Fibroblast of lung (primary cell): ENCODE measurements at regions not wholly inside any gene's neighbourhood (a gene's known extent, or its start where the extent isn't known, plus 50 kb on each side); places are given as distances from the start of the nearest gene placed in this dataset.

Experiments used
- DNase-seq, 2 donors: peaks; one replicate each; pipeline versions ENCODE4 v3.0.0 to v3.0.0-alpha.2; 2010; ENCODE audit warnings: low read depth in 2 of 2
- H2AFZ ChIP-seq: 2 replicates; pipeline ENCODE4 v1.5.1; 2012; ENCODE audit warnings: low read length, control low read depth, inconsistent platforms
- H3K27ac ChIP-seq: 2 replicates; pipeline ENCODE4 v1.5.1; 2011; ENCODE audit warnings: low read length, control low read depth; ENCODE audit not compliant: insufficient read depth
- H3K27me3 ChIP-seq: 2 replicates; pipeline ENCODE4 v1.5.1; 2011; ENCODE audit warnings: mild to moderate bottlenecking, low read length; ENCODE audit not compliant: control insufficient read depth, insufficient read depth
- H3K36me3 ChIP-seq: 2 replicates; pipeline ENCODE4 v1.5.1; 2011; ENCODE audit warnings: low read length; ENCODE audit not compliant: control insufficient read depth, insufficient read depth
- H3K4me1 ChIP-seq: 2 replicates; pipeline ENCODE4 v1.5.1; 2011; ENCODE audit warnings: low read length; ENCODE audit not compliant: control insufficient read depth, insufficient read depth; ENCODE audit errors: extremely low read depth
- H3K4me2 ChIP-seq: 2 replicates; pipeline ENCODE4 v1.5.1; 2011; ENCODE audit warnings: low read length, control low read depth; ENCODE audit not compliant: insufficient read depth; ENCODE audit errors: extremely low read depth
- H3K4me3 ChIP-seq, 4 experiments: fragments of 200-600 bp in 1 of 4; sonication (generic) in 1 of 4; replicated peaks in 1 of 4; 2 replicates each; pipeline ENCODE4 v1.5.1; 2011 to 2016; ENCODE audit warnings: low read length in 4 of 4, low read depth in 3 of 4, mild to moderate bottlenecking in 3 of 4, control low read depth in 2 of 4, inconsistent platforms in 1 of 4, mixed read lengths in 1 of 4; ENCODE audit not compliant: insufficient read depth in 1 of 4; ENCODE audit errors: control extremely low read depth in 1 of 4
- H3K79me2 ChIP-seq: 2 replicates; pipeline ENCODE4 v1.5.1; 2012; ENCODE audit warnings: mild to moderate bottlenecking, low read length, inconsistent platforms; ENCODE audit not compliant: control insufficient read depth, insufficient read depth
- H3K9ac ChIP-seq: 2 replicates; pipeline ENCODE4 v1.5.1; 2011; ENCODE audit warnings: mild to moderate bottlenecking, low read length, control low read depth; ENCODE audit not compliant: insufficient read depth
- H3K9me3 ChIP-seq: 2 replicates; pipeline ENCODE4 v1.5.1; 2012; ENCODE audit warnings: low read depth, low read length; ENCODE audit not compliant: control insufficient read depth, insufficient read depth
- H4K20me1 ChIP-seq: 2 replicates; pipeline ENCODE4 v1.5.1; 2011; ENCODE audit warnings: low read length; ENCODE audit not compliant: control insufficient read depth, insufficient read depth; ENCODE audit errors: extremely low read depth
- EZH2 ChIP-seq: IDR thresholded peaks from 2 replicates; pipeline ENCODE4 v1.5.1; 2012; ENCODE audit warnings: low read length, control low read depth, mild to moderate bottlenecking; ENCODE audit errors: missing control alignments
- TF ChIP-seq, protein P1 (sequence below), 2 donors: IDR thresholded peaks in 1 of 2; conservative IDR thresholded peaks in 1 of 2; 1 replicate in 1 of 2; 2 replicates in 1 of 2; pipeline ENCODE4 v1.5.1; 2011 to 2012; ENCODE audit warnings: low read length in 2 of 2, control low read depth in 1 of 2, inconsistent platforms in 1 of 2, low read depth in 1 of 2, mild to moderate bottlenecking in 1 of 2

DNA sequence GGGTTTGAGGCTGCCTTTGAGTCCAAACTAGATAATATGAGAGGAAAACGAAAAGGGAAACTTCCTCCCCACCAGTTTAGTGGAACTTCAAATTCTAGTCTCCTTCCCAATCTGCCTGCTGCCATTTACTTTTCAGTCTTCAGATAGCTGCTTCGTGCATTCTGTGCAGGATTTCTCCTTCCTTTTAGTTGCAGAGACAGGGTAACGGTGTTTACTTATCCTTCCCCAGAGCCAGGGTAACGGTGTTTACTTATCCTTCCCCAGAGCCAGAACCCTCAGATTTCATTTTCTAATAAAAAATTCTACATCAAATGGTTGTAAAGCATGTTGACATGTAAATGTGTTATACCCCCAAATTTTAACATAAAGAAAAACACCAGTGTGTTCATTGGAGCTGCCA, 282.6 kb downstream of the VPS13C start:
- TF ChIP-seq, protein P1, sequence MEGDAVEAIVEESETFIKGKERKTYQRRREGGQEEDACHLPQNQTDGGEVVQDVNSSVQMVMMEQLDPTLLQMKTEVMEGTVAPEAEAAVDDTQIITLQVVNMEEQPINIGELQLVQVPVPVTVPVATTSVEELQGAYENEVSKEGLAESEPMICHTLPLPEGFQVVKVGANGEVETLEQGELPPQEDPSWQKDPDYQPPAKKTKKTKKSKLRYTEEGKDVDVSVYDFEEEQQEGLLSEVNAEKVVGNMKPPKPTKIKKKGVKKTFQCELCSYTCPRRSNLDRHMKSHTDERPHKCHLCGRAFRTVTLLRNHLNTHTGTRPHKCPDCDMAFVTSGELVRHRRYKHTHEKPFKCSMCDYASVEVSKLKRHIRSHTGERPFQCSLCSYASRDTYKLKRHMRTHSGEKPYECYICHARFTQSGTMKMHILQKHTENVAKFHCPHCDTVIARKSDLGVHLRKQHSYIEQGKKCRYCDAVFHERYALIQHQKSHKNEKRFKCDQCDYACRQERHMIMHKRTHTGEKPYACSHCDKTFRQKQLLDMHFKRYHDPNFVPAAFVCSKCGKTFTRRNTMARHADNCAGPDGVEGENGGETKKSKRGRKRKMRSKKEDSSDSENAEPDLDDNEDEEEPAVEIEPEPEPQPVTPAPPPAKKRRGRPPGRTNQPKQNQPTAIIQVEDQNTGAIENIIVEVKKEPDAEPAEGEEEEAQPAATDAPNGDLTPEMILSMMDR (conservative IDR thresholded peaks at IDR 0.05 in 1 of 2, IDR thresholded peaks at IDR 0.05 in 1 of 2; ENCODE audit: low read depth in 1 of 2, low read length in 2 of 2) = no peak
- no peak for TF ChIP-seq EZH2
- H3K27ac ChIP-seq = no peak overlapping the region
- H2AFZ ChIP-seq = no peak overlapping the region
- H3K36me3 ChIP-seq = no peaks in the 10 kb centered on the region
- no peak overlapping the region for H3K4me2 ChIP-seq
- no peak for DNase-seq
- no peaks in the 10 kb centered on the region for H3K4me1 ChIP-seq
- H3K27me3 ChIP-seq = no peaks in the 10 kb centered on the region
- no peaks in the 10 kb centered on the region for H3K9me3 ChIP-seq
- H3K9ac ChIP-seq = no peak overlapping the region
- no peak overlapping the region for H3K4me3 ChIP-seq
- H4K20me1 ChIP-seq = no peaks in the 10 kb centered on the region
- H3K79me2 ChIP-seq = no peaks in the 10 kb centered on the region

DNA sequence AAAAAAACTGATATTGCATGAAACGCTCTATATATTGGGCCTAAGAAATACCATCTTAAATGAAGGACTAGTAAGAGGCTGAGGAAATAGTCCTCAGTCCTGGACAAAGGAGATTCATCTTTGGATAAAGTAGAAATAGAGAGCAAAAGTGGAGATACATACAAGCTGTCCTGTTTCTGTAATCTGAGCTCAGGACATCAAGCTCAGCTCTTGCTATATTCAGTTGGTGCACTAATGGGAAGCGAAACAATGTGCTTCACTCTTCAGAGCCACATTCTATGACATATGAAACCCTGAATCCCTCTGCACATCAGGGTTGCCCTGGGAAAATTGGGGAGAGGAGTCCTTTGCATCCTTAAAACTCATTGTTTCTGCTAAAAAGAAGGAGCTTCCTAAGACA, 290.7 kb downstream of the VPS13C start:
- H3K27ac ChIP-seq = no peak overlapping the region
- H2AFZ ChIP-seq = no peak overlapping the region
- H3K4me2 ChIP-seq = no peak overlapping the region
- no peaks in the 10 kb centered on the region for H3K9me3 ChIP-seq
- H3K4me3 ChIP-seq = no peak overlapping the region
- H4K20me1 ChIP-seq = no peaks in the 10 kb centered on the region
- no peaks in the 10 kb centered on the region for H3K79me2 ChIP-seq
- H3K36me3 ChIP-seq = no peaks in the 10 kb centered on the region
- no peaks in the 10 kb centered on the region for H3K27me3 ChIP-seq
- DNase-seq = no peak
- TF ChIP-seq EZH2 = no peak
- TF ChIP-seq, protein P1 (conservative IDR thresholded peaks at IDR 0.05 in 1 of 2, IDR thresholded peaks at IDR 0.05 in 1 of 2; ENCODE audit: low read depth in 1 of 2, low read length in 2 of 2) = no peak
- H3K9ac ChIP-seq = no peak overlapping the region
- no peaks in the 10 kb centered on the region for H3K4me1 ChIP-seq

DNA sequence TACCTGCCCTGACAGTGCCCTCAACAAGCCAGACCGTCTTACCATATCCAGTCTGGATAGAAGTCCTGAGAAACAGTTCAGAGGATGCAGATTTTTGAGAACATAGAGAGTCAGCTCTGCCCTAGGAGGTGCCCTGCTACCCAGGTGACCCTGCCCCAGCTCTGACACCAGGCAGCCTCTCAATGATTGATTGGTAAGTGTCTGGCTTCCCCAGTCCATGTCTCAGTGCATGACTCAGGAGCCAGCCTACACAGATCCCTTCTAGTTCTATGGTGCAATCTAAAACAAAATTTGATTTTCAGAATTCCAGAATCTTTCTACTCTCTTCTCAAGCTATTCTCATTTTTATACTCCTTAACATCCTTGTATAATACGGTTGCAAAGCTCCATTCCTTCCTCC, 292.1 kb downstream of the VPS13C start:
- Histone ChIP-seq H3K27me3 (no peaks in the 10 kb centered on the region), H3K4me3 (no peak overlapping the region), H3K9ac (no peak overlapping the region), H4K20me1 (no peaks in the 10 kb centered on the region), H3K79me2 (no peaks in the 10 kb centered on the region), H3K27ac (no peak overlapping the region), H3K36me3 (no peaks in the 10 kb centered on the region), H3K9me3 (no peaks in the 10 kb centered on the region), H3K4me1 (no peaks in the 10 kb centered on the region), H2AFZ (no peak overlapping the region), H3K4me2 (no peak overlapping the region)
- no peak for TF ChIP-seq EZH2
- DNase-seq = no peak

DNA sequence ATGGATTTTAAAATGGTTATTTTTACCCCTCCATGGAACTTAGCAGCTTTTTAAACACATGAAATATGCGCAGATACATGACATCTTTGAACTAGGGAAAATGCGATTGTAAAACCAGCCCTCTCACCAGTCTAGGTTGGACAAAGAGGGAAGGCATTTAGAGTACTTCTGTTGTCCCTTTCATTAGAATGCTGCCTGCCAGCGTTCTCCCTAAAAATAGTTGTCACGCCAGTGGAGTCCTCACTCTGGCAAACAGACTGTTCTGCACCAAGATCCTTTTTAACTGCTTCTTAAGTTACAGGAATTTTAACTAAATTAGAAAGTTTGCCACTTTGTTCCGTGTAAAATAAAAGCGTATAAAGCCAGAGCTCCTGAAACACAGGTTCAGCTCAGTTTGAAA, 295.3 kb downstream of the VPS13C start:
- no peaks in the 10 kb centered on the region for H3K9me3 ChIP-seq
- no peaks in the 10 kb centered on the region for H3K27me3 ChIP-seq
- H2AFZ ChIP-seq = no peak overlapping the region
- DNase-seq = no peak
- no peaks in the 10 kb centered on the region for H3K79me2 ChIP-seq
- H3K36me3 ChIP-seq = no peaks in the 10 kb centered on the region
- no peaks in the 10 kb centered on the region for H4K20me1 ChIP-seq
- no peak overlapping the region for H3K4me3 ChIP-seq
- H3K27ac ChIP-seq = no peak overlapping the region
- TF ChIP-seq EZH2 = no peak
- TF ChIP-seq, protein P1 (conservative IDR thresholded peaks at IDR 0.05 in 1 of 2, IDR thresholded peaks at IDR 0.05 in 1 of 2; ENCODE audit: low read depth in 1 of 2, low read length in 2 of 2) = no peak
- H3K9ac ChIP-seq = no peak overlapping the region
- no peak overlapping the region for H3K4me2 ChIP-seq
- no peaks in the 10 kb centered on the region for H3K4me1 ChIP-seq
